GM12892 (cell line): ENCODE measurements at regions not wholly inside any gene's neighbourhood (a gene's known extent, or its start where the extent isn't known, plus 50 kb on each side); places are given as distances from the start of the nearest gene placed in this dataset.

Source experiments
- POLR2A ChIP-seq: IDR thresholded peaks from 2 replicates; pipeline ENCODE4 v1.6.1; 2011; ENCODE audit warnings: low read depth, low read length, control low read depth
- POLR2AphosphoS5 ChIP-seq: IDR thresholded peaks from 2 replicates; pipeline ENCODE4 v1.6.1; 2011; ENCODE audit warnings: low read depth, low read length, control low read depth
- TAF1 ChIP-seq: IDR thresholded peaks from 2 replicates; pipeline ENCODE4 v1.6.1; 2011; ENCODE audit warnings: low read depth, mild to moderate bottlenecking, control low read depth, low read length, borderline replicate concordance

DNA sequence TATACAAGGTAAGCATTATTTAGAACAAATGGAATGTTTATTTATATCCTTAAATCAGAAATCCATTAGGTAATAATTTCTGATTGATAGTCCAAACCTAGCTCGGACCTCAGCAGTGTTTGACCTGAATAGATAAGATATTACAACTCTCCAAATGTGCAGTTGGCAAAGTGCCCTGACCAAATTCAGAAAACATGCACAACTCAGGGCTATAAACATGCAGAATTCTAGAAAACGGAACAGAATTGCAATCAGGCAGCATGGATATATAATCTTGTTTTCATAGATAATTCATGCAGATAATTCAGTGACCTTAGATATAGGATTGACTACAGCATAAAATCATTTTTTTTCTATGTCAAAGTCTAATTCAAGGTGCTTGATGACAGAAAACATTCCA is 626.6 kb upstream of the CITED2 start:
- TF ChIP-seq POLR2AphosphoS5 (no peak), POLR2A (no peak), TAF1 (no peak)
